ENCODE measurements at regions not wholly inside any gene's neighbourhood (a gene's known extent, or its start where the extent isn't known, plus 50 kb on each side); places are given as distances from the start of the nearest gene placed in this dataset.

DNA sequence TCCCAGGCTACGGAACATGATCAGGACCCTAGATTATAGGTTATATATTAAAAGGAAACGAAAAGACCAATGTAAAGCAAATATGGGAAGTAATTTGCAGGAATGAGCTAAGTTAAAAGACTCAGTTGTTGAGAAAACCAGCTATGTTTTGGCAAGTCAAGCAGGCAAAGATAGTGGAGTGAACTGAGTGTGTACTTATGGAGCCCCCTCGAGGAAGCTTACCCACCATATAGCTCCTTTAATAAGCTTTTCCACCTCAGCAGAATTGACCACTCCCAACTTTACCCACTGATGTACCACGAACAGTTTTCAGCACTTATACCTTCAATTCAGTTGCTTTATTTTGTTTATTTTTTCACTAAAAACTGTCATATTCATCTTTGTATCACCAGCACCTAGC, 57.3 kb upstream of the PJA2 start:
- Histone ChIP-seq H3K9me3 (no peaks in the 10 kb centered on the region), H3K4me3 (no peak overlapping the region), H3K27me3 (replicated peaks in 1 of 7) (no peaks in the 10 kb centered on the region), H3K27ac (no peak overlapping the region), H3K4me1 (peaks cover 0 to 12% (median 6%) of the 10 kb centered on the region in 6 donors), H3K36me3 (no peaks in the 10 kb centered on the region)
- WGBS, 5 donors, result 80 to 91% (median 85%) methylated on average over 4 of the region's 4 CpGs
- TF ChIP-seq CTCF (IDR thresholded peaks at IDR 0.05 in 8 of 11, conservative IDR thresholded peaks at IDR 0.05 in 3 of 11) (no peak), POLR2AphosphoS5 (IDR thresholded peaks at IDR 0.05) (no peak), POLR2A (IDR thresholded peaks at IDR 0.05) (no peak)
- intact Hi-C loops (cut with DNase I; ENCODE audit: low total_unique reads), result no loop called here
- no peak for DNase-seq

Data from spleen (tissue), 11 donors.